Muscle of arm (tissue), 1 donor: ENCODE measurements at regions not wholly inside any gene's neighbourhood (a gene's known extent, or its start where the extent isn't known, plus 50 kb on each side); places are given as distances from the start of the nearest gene placed in this dataset.

Experiments
- DNase-seq: peaks from one replicate; pipeline ENCODE4 v3.0.0-alpha.2; 2013

- DNase-seq = no peak
Measured at GRCh38 chr4:18882468-18882867, 860.9 kb upstream of the LCORL start.

- no peak for DNase-seq
Measured at GRCh38 chr4:18881556-18881955, 860.0 kb upstream of the LCORL start.

GRCh38 chr4:18880871-18881270 is 859.3 kb upstream of the LCORL start:
- DNase-seq = no peak

- no peak for DNase-seq
Measured at GRCh38 chr4:18878561-18878960, 857.0 kb upstream of the LCORL start.

GRCh38 chr4:18869166-18869565 is 847.6 kb upstream of the LCORL start:
- DNase-seq = no peak

GRCh38 chr4:18860836-18861530 is 839.4 kb upstream of the LCORL start:
- DNase-seq = no peak

- DNase-seq = no peak
Measured at GRCh38 chr4:18859468-18859867, 837.9 kb upstream of the LCORL start.

GRCh38 chr4:18858229-18858922 is 836.8 kb upstream of the LCORL start:
- no peak for DNase-seq

GRCh38 chr4:18850867-18851266 is 829.3 kb upstream of the LCORL start:
- DNase-seq = no peak

- no peak for DNase-seq
Measured at GRCh38 chr4:18847249-18847890, 825.8 kb upstream of the LCORL start.

GRCh38 chr4:18846313-18846712 is 824.8 kb upstream of the LCORL start:
- no peak for DNase-seq

- no peak for DNase-seq
Measured at GRCh38 chr4:18844726-18845125, 823.2 kb upstream of the LCORL start.

GRCh38 chr4:18842431-18842830 is 820.9 kb upstream of the LCORL start:
- no peak for DNase-seq

- DNase-seq = no peak
Measured at GRCh38 chr4:18840481-18840880, 818.9 kb upstream of the LCORL start.

- no peak for DNase-seq
Measured at GRCh38 chr4:18816228-18816895, 794.8 kb upstream of the LCORL start.

- no peak for DNase-seq
Measured at GRCh38 chr4:18815779-18816173, 794.2 kb upstream of the LCORL start.

GRCh38 chr4:18815081-18815778 is 793.7 kb upstream of the LCORL start:
- DNase-seq = no peak

GRCh38 chr4:18813771-18814170 is 792.2 kb upstream of the LCORL start:
- DNase-seq = no peak

GRCh38 chr4:18813055-18813454 is 791.5 kb upstream of the LCORL start:
- no peak for DNase-seq

GRCh38 chr4:18803781-18804180 is 782.2 kb upstream of the LCORL start:
- peak; percentile 21 for DNase-seq

GRCh38 chr4:18798123-18798522 is 776.6 kb upstream of the LCORL start:
- no peak for DNase-seq

- no peak for DNase-seq
Measured at GRCh38 chr4:18795794-18796193, 774.2 kb upstream of the LCORL start.
